Cerebellar cortex (tissue), 1 donor: ENCODE measurements at regions not wholly inside any gene's neighbourhood (a gene's known extent, or its start where the extent isn't known, plus 50 kb on each side); places are given as distances from the start of the nearest gene placed in this dataset.
A peak's percentile ranks its signal among the peaks of the same experiment; 100 is the strongest.

Experiments
- DNase-seq: peaks from one replicate; pipeline ENCODE4 v3.0.0-alpha.2; 2015; ENCODE audit warnings: low spot score

DNA sequence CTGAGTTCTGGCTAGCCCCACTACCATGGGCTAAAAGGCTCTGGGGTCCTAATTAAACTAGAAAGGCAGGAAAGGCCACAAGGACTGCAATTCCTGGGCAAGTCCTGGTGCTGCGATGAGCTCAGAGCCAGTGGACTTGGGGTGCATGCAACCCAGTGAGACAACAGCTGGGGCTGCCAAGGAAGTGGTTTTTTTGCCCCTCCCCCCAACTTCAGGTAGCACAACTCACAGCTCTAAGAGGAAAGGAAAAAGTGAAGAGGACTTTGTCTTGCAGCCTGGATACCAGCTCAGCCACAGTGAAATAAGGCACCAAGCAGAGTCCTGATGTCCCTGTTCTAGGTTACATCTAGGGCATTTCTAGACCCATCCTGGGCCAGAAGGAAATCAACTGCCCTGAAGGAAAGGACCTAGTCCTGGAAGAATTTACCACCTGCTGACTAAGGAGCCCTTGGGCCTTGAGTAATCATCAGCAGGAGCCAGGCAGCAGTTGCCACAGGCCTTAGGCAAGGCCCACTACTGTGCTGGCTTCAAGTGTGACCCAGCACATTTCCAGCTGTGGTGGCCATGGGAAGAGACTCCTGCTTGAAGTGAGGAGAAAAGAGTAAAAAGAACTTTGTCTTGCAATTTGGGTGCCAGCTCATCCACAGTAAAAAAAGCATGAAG lies 358.4 kb downstream of the BTBD3 start:
- no peak for DNase-seq

DNA sequence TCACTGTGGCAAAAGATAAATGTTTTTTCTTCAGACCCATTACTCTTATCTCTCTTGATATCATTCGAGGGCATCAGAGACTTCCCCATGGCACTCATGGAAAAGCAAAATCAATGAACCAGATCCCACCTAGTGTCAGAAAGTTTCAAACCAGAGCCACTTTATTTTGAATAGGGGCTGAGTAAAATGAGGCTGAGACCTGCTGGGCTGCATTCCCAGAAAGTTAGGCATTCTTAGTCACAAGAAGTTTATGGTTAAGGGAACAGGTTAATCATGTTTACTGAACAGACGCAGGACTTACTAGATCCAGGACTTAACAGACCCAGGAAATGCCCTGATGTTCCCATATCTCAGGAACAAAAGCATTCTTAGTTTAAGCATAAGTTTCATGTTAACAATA lies 369.9 kb downstream of the BTBD3 start:
- no peak for DNase-seq

- DNase-seq = no peak
Observed at GRCh38 chr20:12289465-12289864, 371.8 kb downstream of the BTBD3 start.

DNA sequence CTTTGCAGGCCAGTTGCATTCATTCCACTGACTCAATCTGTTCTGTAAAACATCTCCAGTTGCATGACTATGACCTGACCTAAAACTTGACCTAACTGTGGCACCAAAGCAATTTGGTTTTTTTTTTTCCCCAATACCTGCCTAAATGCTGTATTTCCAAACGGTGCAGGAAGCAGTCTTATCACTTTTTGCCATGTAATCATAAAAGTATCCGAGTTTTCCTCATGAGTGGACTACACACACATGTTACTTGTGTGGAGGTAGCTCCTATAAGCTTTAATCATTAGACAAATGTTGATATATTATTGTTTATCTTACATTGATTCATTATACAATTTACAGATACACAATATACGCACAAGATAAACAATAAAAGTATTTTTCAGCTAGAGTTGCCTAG lies 373.7 kb downstream of the BTBD3 start:
- no peak for DNase-seq

DNA sequence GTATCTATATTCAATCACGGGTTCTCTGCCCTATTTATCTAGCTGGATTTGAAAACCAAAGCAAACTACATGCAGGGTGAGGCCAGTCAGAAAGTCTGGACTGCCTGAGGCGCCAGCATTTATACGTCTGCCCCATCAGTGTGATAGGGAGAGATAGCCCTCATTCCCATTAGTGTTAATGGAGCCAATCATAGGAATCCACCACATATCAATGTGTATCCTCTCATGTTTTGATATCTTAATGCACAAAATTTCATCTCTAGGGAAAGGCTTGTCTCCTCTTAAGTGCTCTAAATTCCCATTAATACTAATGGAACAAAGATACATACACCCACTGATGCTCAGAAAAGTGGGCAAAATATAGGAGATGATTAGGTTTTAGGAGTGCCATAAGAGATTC lies 376.2 kb downstream of the BTBD3 start:
- DNase-seq = no peak

DNA sequence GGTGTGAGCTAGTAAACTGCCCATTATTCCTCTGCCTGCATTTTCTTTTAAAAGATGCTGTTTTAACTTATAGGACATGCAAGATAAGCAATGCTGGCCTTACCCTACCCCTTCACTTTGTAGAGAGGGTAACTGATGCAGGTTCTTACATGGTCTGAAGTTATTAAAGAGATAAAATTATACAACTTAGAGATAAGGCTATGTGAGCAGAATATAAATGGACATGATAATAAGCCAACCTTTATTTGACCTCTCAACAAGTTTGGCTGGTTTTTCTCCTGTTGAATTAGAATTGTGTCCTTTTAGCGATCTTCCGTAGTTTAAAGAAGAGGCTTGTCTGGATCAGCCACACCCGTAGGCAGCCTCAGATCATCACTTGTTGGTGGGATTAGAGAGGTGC lies 377.0 kb downstream of the BTBD3 start:
- DNase-seq = no peak

DNA sequence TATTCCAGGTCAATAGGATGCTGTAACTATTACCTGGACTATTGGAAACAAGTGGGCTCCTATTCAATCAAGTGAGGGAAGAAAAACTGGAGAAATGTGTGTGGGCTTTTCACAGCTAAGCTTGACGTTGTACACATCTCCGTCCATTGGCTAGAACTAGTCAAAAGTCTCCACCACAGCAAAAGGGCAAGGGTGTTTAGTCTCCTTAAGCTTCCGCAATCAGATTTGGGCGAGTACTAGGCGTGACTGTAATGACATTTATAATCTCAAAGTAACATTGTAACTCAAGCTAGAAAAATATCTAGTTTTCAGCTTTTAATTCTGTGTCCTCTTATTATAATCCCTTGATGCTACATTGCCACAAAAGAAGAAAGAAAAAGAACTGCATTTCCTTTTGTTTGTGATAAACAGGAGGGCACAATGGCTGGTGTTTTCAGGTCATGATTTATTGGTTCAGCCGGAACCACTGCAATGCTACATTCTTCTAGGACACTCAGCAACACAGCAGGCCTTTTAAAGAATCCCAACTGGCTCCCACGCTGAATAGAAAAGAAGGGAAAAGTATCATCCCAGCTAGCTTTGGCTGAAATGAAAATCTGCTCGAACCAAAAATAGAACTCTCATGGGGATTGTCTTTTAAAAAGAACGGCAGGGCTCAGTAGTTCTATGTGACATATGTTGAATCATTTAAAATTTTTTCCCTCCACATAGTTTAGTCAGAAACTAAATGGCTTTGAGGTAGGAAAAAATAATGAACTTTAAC lies 387.7 kb downstream of the BTBD3 start:
- peak; percentile 13 for DNase-seq

- no peak for DNase-seq
Observed at GRCh38 chr20:12306107-12306506, 388.4 kb downstream of the BTBD3 start.

- DNase-seq = no peak
Observed at GRCh38 chr20:12311094-12311865, 393.6 kb downstream of the BTBD3 start.

DNA sequence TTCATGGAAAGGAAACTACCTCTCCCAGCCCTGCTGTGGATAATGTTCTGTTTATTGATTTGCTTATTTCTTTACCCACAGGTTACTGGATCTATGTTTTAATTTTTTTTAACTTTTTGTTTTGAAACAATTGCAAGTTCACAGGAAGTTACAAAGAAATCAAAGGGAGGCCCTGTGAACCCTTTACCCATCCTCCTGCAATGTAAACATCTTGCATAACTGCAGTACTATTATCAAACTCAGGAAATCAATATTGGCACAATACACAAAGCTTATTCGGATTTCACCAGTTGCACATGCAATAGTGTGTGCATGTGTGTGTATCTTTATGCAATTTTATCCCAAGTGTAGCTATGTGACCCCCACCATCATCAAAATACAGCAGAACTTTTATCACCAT lies 398.0 kb downstream of the BTBD3 start:
- DNase-seq = no peak

GRCh38 chr20:12316794-12317193 lies 399.1 kb downstream of the BTBD3 start:
- DNase-seq = no peak

- no peak for DNase-seq
Observed at GRCh38 chr20:12317433-12317832, 399.7 kb downstream of the BTBD3 start.

- no peak for DNase-seq
Observed at GRCh38 chr20:12318043-12318442, 400.4 kb downstream of the BTBD3 start.

DNA sequence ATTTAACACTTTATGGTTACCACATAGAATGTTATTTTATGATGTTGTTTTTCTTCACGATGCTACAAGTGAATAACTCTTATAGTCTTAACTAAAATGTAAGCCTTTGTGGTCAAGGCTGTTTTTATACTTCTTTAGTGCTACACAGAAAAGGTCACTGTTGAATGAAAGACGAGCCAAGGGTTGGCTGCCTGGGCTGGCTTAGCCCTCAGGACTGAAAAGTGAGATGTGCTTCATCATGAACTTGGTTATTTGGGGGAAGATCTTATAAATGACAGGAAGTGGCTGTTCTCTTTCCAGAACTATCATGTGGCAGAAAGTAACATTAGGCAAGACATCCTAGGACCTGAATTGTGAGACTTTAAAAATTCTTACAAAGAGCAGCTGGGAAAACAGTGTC lies 404.0 kb downstream of the BTBD3 start:
- DNase-seq = no peak

DNA sequence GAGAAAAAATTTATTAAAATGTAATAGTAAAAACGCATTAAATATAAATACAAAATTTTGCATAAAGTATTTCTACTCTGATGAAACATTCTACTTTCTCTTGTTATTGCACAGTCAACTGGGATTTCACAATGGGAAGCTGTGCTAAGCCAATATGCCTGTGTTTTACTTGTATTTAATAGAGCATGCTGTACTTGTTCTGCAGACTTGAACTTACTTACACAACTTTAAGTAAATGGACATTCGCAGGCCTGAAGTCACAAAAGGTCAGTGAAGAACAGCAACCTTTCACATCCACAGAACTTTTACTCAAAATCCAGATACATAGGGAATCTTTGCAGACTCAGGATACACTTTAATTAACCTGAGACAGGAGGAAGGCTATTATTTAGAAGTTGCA lies 409.5 kb downstream of the BTBD3 start:
- no peak for DNase-seq

- DNase-seq = no peak
Observed at GRCh38 chr20:12331236-12331635, 413.5 kb downstream of the BTBD3 start.

GRCh38 chr20:12337601-12338000 lies 419.9 kb downstream of the BTBD3 start:
- no peak for DNase-seq

- DNase-seq = no peak
Observed at GRCh38 chr20:12345978-12346377, 428.3 kb downstream of the BTBD3 start.

- DNase-seq = no peak
Observed at GRCh38 chr20:12353842-12354241, 436.1 kb downstream of the BTBD3 start.

- no peak for DNase-seq
Observed at GRCh38 chr20:12354725-12355124, 437.0 kb downstream of the BTBD3 start.

- DNase-seq = no peak
Observed at GRCh38 chr20:12355185-12355584, 437.5 kb downstream of the BTBD3 start.

DNA sequence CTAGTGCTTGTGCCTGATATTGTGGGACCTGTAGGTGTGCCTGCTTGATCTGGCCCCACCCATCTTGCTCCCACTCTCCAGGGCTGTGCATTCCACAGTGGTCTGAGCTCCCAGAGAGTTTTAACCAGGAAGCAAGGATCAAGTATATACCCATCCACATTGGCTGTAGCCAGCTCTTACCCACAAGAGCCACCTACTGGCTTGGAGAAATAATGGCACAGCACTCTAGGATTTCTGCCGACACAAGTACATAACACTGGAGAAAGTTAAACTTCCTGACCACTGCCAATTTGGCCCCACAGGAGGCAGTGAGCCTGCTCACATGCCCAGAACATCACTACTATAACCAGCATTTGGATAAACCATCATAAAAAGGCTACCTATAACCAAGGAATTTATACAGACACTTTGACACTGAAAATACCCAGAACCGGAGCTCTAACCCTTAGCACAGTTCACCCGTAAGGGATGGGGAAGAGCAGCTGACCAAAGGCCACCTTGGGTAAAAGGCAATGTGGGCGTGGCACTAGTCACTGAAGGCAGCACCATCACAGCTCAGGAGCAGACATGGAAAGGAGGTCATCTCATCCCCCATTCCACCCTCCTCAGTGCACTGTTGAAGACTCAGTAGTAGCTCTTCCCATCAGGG lies 440.4 kb downstream of the BTBD3 start:
- no peak for DNase-seq

- no peak for DNase-seq
Observed at GRCh38 chr20:12358655-12359009, 440.9 kb downstream of the BTBD3 start.
